HepG2 (cell line): ENCODE measurements at regions not wholly inside any gene's neighbourhood (a gene's known extent, or its start where the extent isn't known, plus 50 kb on each side); places are given as distances from the start of the nearest gene placed in this dataset.

ENCODE experiments used
- HES4 ChIP-seq: sonication (generic); formaldehyde crosslinking; IDR thresholded peaks from 2 replicates; pipeline ENCODE4 v1.9.0; 2021; ENCODE audit warnings: mild to moderate bottlenecking, missing genetic modification reagents, borderline replicate concordance
- ZNF281 ChIP-seq: sonication (generic); formaldehyde crosslinking; IDR thresholded peaks from 2 replicates; pipeline ENCODE4 v1.4.0; 2020; ENCODE audit warnings: missing genetic modification reagents, borderline replicate concordance
- ZNF792 ChIP-seq: IDR thresholded peaks from 2 replicates; pipeline ENCODE4 v1.6.1; 2016
- TF ChIP-seq, protein P1 (sequence below): sonication (generic); formaldehyde crosslinking; IDR thresholded peaks from 2 replicates; pipeline ENCODE4 v1.9.0; 2021; ENCODE audit warnings: mild to moderate bottlenecking, missing genetic modification reagents

DNA sequence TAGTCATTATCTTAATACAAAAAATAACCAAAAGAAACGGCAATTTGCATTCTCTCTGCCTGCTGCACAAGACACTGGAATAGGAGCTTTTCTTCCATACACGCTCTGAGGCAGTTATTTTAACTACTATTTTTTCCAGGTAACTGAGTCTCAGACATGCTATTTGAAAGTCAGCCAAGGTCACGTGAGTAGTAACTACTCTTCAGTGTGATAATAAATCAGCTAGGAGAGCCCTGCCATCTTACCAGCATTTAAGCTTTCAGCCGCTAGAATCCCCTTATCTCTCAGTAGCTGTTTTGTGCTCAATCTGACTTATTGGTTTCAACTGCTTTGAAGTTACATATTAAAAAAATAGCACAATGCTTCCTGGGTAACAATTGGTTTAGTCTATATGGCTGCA is 84.5 kb downstream of the NRN1 start (continued):
- no peak for TF ChIP-seq ZNF281 (CRISPR knock-in tag)
- TF ChIP-seq, protein P1, sequence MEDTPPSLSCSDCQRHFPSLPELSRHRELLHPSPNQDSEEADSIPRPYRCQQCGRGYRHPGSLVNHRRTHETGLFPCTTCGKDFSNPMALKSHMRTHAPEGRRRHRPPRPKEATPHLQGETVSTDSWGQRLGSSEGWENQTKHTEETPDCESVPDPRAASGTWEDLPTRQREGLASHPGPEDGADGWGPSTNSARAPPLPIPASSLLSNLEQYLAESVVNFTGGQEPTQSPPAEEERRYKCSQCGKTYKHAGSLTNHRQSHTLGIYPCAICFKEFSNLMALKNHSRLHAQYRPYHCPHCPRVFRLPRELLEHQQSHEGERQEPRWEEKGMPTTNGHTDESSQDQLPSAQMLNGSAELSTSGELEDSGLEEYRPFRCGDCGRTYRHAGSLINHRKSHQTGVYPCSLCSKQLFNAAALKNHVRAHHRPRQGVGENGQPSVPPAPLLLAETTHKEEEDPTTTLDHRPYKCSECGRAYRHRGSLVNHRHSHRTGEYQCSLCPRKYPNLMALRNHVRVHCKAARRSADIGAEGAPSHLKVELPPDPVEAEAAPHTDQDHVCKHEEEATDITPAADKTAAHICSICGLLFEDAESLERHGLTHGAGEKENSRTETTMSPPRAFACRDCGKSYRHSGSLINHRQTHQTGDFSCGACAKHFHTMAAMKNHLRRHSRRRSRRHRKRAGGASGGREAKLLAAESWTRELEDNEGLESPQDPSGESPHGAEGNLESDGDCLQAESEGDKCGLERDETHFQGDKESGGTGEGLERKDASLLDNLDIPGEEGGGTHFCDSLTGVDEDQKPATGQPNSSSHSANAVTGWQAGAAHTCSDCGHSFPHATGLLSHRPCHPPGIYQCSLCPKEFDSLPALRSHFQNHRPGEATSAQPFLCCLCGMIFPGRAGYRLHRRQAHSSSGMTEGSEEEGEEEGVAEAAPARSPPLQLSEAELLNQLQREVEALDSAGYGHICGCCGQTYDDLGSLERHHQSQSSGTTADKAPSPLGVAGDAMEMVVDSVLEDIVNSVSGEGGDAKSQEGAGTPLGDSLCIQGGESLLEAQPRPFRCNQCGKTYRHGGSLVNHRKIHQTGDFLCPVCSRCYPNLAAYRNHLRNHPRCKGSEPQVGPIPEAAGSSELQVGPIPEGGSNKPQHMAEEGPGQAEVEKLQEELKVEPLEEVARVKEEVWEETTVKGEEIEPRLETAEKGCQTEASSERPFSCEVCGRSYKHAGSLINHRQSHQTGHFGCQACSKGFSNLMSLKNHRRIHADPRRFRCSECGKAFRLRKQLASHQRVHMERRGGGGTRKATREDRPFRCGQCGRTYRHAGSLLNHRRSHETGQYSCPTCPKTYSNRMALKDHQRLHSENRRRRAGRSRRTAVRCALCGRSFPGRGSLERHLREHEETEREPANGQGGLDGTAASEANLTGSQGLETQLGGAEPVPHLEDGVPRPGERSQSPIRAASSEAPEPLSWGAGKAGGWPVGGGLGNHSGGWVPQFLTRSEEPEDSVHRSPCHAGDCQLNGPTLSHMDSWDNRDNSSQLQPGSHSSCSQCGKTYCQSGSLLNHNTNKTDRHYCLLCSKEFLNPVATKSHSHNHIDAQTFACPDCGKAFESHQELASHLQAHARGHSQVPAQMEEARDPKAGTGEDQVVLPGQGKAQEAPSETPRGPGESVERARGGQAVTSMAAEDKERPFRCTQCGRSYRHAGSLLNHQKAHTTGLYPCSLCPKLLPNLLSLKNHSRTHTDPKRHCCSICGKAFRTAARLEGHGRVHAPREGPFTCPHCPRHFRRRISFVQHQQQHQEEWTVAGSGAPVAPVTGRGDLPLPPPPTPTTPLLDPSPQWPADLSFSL (CRISPR knock-in tag) = no peak
- TF ChIP-seq ZNF792 (CRISPR knock-in tag) = no peak
- TF ChIP-seq HES4 (CRISPR knock-in tag) = no peak
